NT2/D1 (cell line): ENCODE measurements at regions not wholly inside any gene's neighbourhood (a gene's known extent, or its start where the extent isn't known, plus 50 kb on each side); places are given as distances from the start of the nearest gene placed in this dataset.

ENCODE experiments used
- DNase-seq: peaks from one replicate; pipeline ENCODE4 v3.0.0-alpha.2; 2011; ENCODE audit warnings: low read depth, low spot score
- H3K27me3 ChIP-seq: 2 replicates; pipeline ENCODE4 v1.6.0; 2011; ENCODE audit warnings: mild to moderate bottlenecking; ENCODE audit not compliant: insufficient read length, insufficient read depth
- H3K36me3 ChIP-seq: 2 replicates; pipeline ENCODE4 v1.6.1; 2011; ENCODE audit warnings: mild to moderate bottlenecking, low read length, mixed read lengths; ENCODE audit not compliant: insufficient read depth, insufficient read length
- H3K4me1 ChIP-seq: 2 replicates; pipeline ENCODE4 v1.5.1; 2011; ENCODE audit not compliant: insufficient read depth, insufficient read length
- H3K4me3 ChIP-seq: 2 replicates; pipeline ENCODE4 v1.5.1; 2011; ENCODE audit warnings: low read depth; ENCODE audit not compliant: insufficient read length
- H3K9ac ChIP-seq: 2 replicates; pipeline ENCODE4 v1.6.0; 2011; ENCODE audit warnings: low read depth; ENCODE audit not compliant: insufficient read length
- H3K9me3 ChIP-seq: 2 replicates; pipeline ENCODE4 v1.5.1; 2011; ENCODE audit warnings: mild to moderate bottlenecking, low read length; ENCODE audit not compliant: insufficient read depth
- SUZ12 ChIP-seq: IDR thresholded peaks from 2 replicates; pipeline ENCODE4 v1.6.1; 2011; ENCODE audit not compliant: insufficient read length, insufficient read depth; ENCODE audit errors: extremely low read depth
- YY1 ChIP-seq: IDR thresholded peaks from 2 replicates; pipeline ENCODE4 v1.6.1; 2011; ENCODE audit not compliant: insufficient read length, insufficient read depth
- ZNF274 ChIP-seq: IDR thresholded peaks from 2 replicates; pipeline ENCODE4 v1.6.1; 2011; ENCODE audit warnings: mild to moderate bottlenecking, low read depth, low read length

DNA sequence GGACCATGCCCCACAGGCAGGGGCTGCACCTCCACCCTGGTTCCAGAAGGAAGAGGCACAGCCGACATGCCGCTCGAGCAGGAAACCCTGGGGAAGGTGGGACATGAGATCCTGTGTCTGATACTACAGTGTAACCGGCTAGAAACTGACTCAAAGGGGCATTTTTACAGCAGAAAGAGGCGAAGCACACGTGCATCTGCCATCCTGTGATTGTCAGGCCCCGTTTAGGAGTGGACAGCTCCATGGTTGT lies 62.7 kb downstream of the SIK1 start:
- H3K27me3 ChIP-seq = peaks cover 13% of the 10 kb centered on the region
- no peaks in the 10 kb centered on the region for H3K9me3 ChIP-seq
- H3K36me3 ChIP-seq = no peaks in the 10 kb centered on the region
- H3K9ac ChIP-seq = no peak overlapping the region
- TF ChIP-seq ZNF274 = no peak
- TF ChIP-seq YY1 = no peak
- H3K4me1 ChIP-seq = peaks cover 42% of the 10 kb centered on the region
- no peak for DNase-seq
- no peak overlapping the region for H3K4me3 ChIP-seq

DNA sequence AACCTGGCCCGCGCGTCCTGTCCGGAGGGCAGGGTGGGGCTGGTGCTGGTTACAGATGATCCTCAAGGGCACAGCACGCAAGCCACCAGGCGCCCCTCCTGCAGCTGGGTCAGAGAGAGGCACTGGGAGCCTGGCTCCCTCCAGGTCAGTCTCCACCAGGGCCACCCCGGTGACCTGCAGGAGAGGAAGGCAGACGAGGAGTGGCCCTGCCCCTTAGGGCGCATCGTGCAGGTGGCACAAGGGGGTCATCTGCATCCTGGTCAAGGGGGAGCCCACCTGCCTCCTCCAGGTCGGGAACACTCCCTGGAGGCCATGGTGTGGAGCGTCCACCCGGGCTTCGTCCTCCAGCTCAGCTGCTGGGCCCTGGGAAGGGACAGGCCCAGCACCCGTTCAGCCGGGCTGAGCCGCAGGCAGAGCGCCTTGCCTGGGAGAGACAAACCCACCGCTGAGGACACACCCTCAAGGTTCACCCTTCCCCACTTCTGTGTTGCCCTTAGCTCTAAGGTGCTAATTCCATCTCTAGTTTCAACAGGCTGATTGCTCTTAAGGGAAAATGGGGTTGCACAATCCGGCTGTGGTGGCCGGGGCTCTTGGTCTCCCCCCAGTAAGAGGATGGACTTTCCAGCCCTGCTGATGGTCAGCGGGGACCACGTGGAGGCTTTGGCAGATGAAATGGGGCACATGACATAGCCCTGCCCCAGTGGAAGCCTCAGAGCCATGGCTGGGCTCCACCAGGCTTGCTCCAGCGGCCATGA lies 63.2 kb downstream of the SIK1 start:
- H3K4me3 ChIP-seq = no peak overlapping the region
- H3K9ac ChIP-seq = no peak overlapping the region
- no peak for TF ChIP-seq SUZ12
- TF ChIP-seq ZNF274 = no peak
- TF ChIP-seq YY1 = no peak
- no peaks in the 10 kb centered on the region for H3K36me3 ChIP-seq
- H3K27me3 ChIP-seq = peaks cover 13% of the 10 kb centered on the region
- H3K4me1 ChIP-seq = peaks cover 37% of the 10 kb centered on the region
- H3K9me3 ChIP-seq = no peaks in the 10 kb centered on the region
- no peak for DNase-seq

DNA sequence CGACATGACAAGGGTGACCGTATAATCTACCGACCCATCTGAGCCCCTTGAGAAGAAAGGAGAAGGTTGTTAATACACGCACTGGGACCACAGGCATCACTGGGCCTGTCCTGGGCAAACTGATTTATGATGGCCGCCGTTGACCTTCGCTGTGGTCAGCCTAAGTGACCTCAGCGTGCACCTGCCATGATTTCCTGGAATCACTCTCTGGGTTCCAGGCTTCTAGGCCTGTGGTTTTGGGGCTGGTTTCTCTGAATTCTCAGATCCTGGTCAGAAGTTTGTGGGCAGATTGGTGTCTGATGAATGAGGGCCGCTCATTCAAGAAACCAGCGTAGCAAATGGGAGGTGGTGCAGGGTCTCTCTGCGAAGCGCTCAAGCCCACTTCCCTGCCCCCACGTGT lies 64.0 kb downstream of the SIK1 start:
- peaks cover 34% of the 10 kb centered on the region for H3K4me1 ChIP-seq
- no peak for DNase-seq
- TF ChIP-seq YY1 (no peak), SUZ12 (no peak), ZNF274 (no peak)
- H3K36me3 ChIP-seq = no peaks in the 10 kb centered on the region
- H3K9me3 ChIP-seq = no peaks in the 10 kb centered on the region
- no peak overlapping the region for H3K4me3 ChIP-seq
- peaks cover 13% of the 10 kb centered on the region for H3K27me3 ChIP-seq
- no peak overlapping the region for H3K9ac ChIP-seq

DNA sequence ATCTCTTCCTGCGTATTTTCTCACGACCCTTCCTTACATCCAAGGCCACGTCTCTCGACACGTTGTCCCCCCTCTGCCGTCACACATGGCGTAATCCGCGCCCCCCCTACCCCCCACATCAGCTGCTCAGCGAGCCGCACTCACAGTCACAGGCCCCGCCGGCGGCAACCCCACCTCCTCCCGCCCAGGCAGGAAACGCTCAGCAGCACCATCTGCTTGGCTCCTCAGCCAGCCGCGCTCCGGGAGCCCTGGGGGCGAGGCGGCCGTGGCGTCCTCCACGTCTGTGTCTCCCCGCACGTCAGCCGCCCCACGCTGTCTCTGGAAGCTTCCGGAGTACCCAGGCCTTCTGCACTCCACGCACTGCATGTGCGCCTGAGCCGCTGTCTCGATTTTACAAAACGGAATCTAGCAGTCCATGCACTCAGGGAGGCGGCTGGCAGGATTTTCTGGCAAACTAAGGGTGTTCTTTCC lies 64.6 kb downstream of the SIK1 start:
- Histone ChIP-seq H3K27me3 (peaks cover 13% of the 10 kb centered on the region), H3K36me3 (no peaks in the 10 kb centered on the region), H3K9ac (peak overlapping the region; percentile 39), H3K4me1 (peaks cover 28% of the 10 kb centered on the region), H3K4me3 (no peak overlapping the region), H3K9me3 (no peaks in the 10 kb centered on the region)
- no peak for DNase-seq
- no peak for TF ChIP-seq ZNF274
- no peak for TF ChIP-seq YY1
- no peak for TF ChIP-seq SUZ12

DNA sequence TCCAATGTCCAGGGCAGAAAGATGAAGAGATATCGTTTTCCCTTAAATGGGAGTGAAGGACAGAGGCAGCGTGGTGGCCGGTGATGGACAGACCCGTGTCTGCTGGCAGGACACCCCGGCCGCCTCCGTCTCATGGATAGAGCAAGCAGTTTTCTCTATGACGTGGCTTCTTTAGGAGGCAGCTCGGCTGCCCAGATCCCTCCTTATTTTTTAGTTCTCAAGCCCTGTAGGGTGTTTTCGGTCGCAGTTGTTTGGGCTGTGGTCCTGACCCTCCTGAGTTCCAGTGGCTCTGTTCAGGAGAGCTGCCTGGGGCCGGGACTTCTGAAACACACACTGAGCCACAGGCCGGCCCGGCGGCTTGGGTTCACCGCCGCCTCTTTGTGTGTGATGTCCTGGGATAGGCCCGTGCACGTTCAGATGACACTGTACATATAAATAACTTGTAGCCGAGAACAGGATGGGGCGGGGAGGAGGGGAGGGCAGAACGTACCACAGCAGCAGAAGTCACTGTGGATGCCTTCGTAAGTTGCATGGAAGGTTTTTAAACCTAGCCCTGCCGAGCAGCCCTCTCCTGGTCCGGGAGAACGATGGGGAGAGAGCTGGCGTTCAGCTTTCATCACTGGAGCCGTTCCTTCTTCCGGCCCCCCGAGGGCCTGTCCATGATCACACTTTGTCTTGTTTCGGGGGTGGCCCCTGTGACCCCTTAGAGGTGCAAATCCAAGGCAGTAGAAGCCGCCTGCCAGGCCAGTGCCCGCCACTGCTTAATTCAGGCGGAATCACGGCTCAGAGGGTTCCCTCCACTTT lies 65.2 kb downstream of the SIK1 start:
- TF ChIP-seq SUZ12 (no peak), YY1 (no peak), ZNF274 (no peak)
- peak overlapping the region; percentile 39 for H3K9ac ChIP-seq
- peaks cover 13% of the 10 kb centered on the region for H3K27me3 ChIP-seq
- no peaks in the 10 kb centered on the region for H3K36me3 ChIP-seq
- no peaks in the 10 kb centered on the region for H3K9me3 ChIP-seq
- peaks cover 25% of the 10 kb centered on the region for H3K4me1 ChIP-seq
- no peak for DNase-seq
- H3K4me3 ChIP-seq = no peak overlapping the region

DNA sequence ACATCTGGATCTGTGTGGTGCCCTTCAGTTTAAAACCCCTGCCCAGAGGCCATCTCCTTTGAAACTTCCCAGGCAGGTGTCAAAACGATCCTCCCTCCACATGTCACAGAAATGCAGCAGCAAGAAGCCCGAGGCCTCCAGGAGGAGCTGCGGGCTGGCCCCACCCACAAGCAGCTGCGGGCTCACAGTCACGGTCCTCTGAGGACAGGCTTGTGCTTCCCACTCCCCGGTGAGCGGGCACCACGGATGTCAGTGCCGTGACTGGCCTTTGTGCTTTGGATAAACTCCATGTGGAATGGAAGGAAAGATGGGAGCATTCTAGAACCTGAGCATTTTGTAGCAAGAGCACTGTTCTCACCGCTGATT lies 65.8 kb downstream of the SIK1 start:
- H3K9me3 ChIP-seq = no peaks in the 10 kb centered on the region
- peaks cover 28% of the 10 kb centered on the region for H3K4me1 ChIP-seq
- no peak overlapping the region for H3K4me3 ChIP-seq
- no peak for TF ChIP-seq SUZ12
- peaks cover 13% of the 10 kb centered on the region for H3K27me3 ChIP-seq
- DNase-seq = no peak
- H3K36me3 ChIP-seq = no peaks in the 10 kb centered on the region
- no peak overlapping the region for H3K9ac ChIP-seq

DNA sequence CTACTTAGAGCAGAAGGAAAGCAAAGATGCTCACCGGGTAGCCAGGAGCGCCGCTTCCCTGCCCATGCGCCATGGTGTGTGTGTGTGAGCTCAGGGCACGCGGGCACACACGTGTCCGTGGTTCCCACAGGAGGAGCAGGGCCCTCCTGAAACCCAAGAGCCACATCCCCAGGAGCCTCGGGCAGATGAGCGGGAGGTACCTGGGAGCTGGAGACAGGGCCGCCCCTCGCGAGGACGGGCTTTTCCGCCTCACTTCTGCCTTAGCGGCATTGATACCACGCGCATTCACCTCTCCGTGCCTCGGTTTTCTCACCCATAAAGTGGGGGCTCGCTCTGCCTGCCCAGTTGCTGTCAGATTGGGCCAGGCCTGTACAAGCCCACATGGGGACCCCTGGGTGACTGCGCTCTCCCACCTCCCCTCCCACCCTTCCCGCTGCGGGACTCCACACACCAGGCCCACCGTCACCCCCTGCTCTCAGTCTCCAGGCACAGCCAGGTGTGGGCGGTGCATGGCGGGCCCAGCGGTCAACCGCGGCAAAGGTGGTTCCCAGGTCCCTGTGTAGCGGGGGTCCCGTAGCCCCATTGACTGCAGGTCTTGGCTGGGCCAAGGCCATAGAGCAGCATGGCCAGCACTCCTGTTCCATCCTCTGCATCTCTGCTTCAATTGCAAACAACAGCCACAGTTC lies 66.3 kb downstream of the SIK1 start:
- no peak overlapping the region for H3K4me3 ChIP-seq
- H3K9me3 ChIP-seq = no peaks in the 10 kb centered on the region
- peaks cover 30% of the 10 kb centered on the region for H3K4me1 ChIP-seq
- H3K9ac ChIP-seq = no peak overlapping the region
- H3K36me3 ChIP-seq = no peaks in the 10 kb centered on the region
- peaks cover 13% of the 10 kb centered on the region for H3K27me3 ChIP-seq
- TF ChIP-seq SUZ12 (no peak), ZNF274 (no peak), YY1 (no peak)
- no peak for DNase-seq
